ENCODE measurements at regions not wholly inside any gene's neighbourhood (a gene's known extent, or its start where the extent isn't known, plus 50 kb on each side); places are given as distances from the start of the nearest gene placed in this dataset.
"Not testable (repeated sequence)": the region's sequence is repeated elsewhere in the genome, so short reads cannot be mapped to it uniquely, and the experiment has no call there.

GRCh38 chr1:238606457-238606856 lies 715.7 kb upstream of the ZP4 start:
- Histone ChIP-seq H3K4me3 (ENCODE audit: low read depth in 1 of 2, low read length in 2 of 2) (no peak overlapping the region), H3K9ac (ENCODE audit: low read depth in 1 of 2, low read length in 2 of 2) (no peak overlapping the region), H3K4me1 (ENCODE audit: control insufficient read depth in 1 of 2, insufficient read depth in 2 of 2, low read length in 2 of 2) (no peaks in the 10 kb centered on the region), H3K27me3 (ENCODE audit: control insufficient read depth in 1 of 2, insufficient read depth in 2 of 2, low read length in 2 of 2) (no peaks in the 10 kb centered on the region), H3K9me3 (ENCODE audit: control insufficient read depth in 1 of 2, low read length in 2 of 2) (no peaks in the 10 kb centered on the region), H3K36me3 (ENCODE audit: control insufficient read depth in 1 of 2, insufficient read depth in 2 of 2, low read length in 2 of 2) (no peaks in the 10 kb centered on the region), H3K27ac (ENCODE audit: low read depth, low read length) (no peak overlapping the region)

GRCh38 chr1:238604357-238604756 lies 713.6 kb upstream of the ZP4 start:
- H3K27me3 ChIP-seq (ENCODE audit: control insufficient read depth in 1 of 2, insufficient read depth in 2 of 2, low read length in 2 of 2) = no peaks in the 10 kb centered on the region
- H3K9me3 ChIP-seq (ENCODE audit: control insufficient read depth in 1 of 2, low read length in 2 of 2) = no peaks in the 10 kb centered on the region
- no peak overlapping the region for H3K9ac ChIP-seq (ENCODE audit: low read depth in 1 of 2, low read length in 2 of 2)
- H3K4me3 ChIP-seq (ENCODE audit: low read depth in 1 of 2, low read length in 2 of 2) = no peak overlapping the region
- no peaks in the 10 kb centered on the region for H3K36me3 ChIP-seq (ENCODE audit: control insufficient read depth in 1 of 2, insufficient read depth in 2 of 2, low read length in 2 of 2)
- H3K27ac ChIP-seq (ENCODE audit: low read depth, low read length) = no peak overlapping the region
- H3K4me1 ChIP-seq (ENCODE audit: control insufficient read depth in 1 of 2, insufficient read depth in 2 of 2, low read length in 2 of 2) = no peaks in the 10 kb centered on the region

DNA sequence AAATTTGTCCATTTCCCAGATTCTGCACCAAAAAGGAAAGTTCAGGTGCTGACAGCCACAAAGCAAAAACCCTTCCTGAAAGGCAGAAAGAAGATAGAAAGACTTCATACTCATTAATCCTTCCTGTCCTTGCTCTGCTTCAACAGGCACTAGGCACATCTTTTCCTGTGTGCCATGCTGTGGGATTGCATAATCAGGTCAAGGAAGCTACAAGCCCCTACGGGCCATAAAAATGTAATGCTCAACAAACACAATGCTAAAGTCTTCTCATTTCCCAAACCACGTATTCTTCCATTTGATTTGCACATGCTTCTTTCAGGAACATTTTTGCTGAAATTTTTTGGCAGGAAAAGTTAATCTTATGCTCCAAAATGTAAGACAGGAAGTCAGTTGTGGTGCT lies 710.9 kb upstream of the ZP4 start:
- not testable (repeated sequence) for H3K36me3 ChIP-seq (ENCODE audit: control insufficient read depth in 1 of 2, insufficient read depth in 2 of 2, low read length in 2 of 2); H3K9me3 ChIP-seq (ENCODE audit: control insufficient read depth in 1 of 2, low read length in 2 of 2); H3K4me1 ChIP-seq (ENCODE audit: control insufficient read depth in 1 of 2, insufficient read depth in 2 of 2, low read length in 2 of 2); H3K9ac ChIP-seq (ENCODE audit: low read depth in 1 of 2, low read length in 2 of 2); H3K27ac ChIP-seq (ENCODE audit: low read depth, low read length); H3K4me3 ChIP-seq (ENCODE audit: low read depth in 1 of 2, low read length in 2 of 2); H3K27me3 ChIP-seq (ENCODE audit: control insufficient read depth in 1 of 2, insufficient read depth in 2 of 2, low read length in 2 of 2)

DNA sequence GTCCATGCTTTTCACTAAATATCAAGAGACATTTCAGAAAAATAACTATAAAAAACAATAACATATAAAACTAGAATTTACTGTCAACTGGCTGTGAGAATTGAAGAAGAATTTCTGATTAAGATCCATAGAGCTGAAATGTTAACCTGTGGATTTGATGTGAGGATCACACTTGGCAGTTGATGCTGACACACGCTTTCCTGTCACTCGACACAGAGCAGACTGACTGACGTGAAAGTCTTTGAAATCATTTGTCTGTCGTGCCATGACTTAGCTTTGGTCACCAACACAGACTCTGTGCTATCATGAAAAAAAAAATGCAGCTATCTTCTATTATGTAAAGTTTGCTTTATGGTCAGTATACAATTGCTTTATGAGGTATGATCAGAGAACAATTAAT lies 706.0 kb upstream of the ZP4 start:
- Histone ChIP-seq H3K4me3 (ENCODE audit: low read depth in 1 of 2, low read length in 2 of 2) (no peak overlapping the region), H3K27ac (ENCODE audit: low read depth, low read length) (no peak overlapping the region), H3K27me3 (ENCODE audit: control insufficient read depth in 1 of 2, insufficient read depth in 2 of 2, low read length in 2 of 2) (no peaks in the 10 kb centered on the region), H3K9me3 (ENCODE audit: control insufficient read depth in 1 of 2, low read length in 2 of 2) (no peaks in the 10 kb centered on the region), H3K9ac (ENCODE audit: low read depth in 1 of 2, low read length in 2 of 2) (no peak overlapping the region), H3K36me3 (ENCODE audit: control insufficient read depth in 1 of 2, insufficient read depth in 2 of 2, low read length in 2 of 2) (no peaks in the 10 kb centered on the region), H3K4me1 (ENCODE audit: control insufficient read depth in 1 of 2, insufficient read depth in 2 of 2, low read length in 2 of 2) (no peaks in the 10 kb centered on the region)

DNA sequence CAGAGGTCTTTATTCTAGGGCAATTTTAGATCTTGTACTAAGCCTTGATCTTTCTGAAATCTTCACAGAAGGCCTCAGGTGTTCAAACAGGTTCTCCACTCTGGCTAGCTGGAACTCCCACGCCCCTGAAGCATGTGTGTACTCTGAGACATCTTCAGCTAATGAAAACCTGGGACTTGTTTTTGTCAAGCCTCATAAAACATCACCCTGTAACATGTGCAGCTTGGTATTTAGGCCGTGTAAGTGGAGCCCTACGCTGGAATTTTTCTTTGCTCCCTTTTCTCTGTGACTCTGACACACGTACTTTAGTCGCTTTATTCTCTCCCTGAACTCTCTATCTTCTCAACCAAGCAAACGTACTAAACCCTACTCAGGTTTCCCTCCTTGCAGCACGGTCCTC lies 701.9 kb upstream of the ZP4 start:
- no peak overlapping the region for H3K27ac ChIP-seq (ENCODE audit: low read depth, low read length)
- no peaks in the 10 kb centered on the region for H3K36me3 ChIP-seq (ENCODE audit: control insufficient read depth in 1 of 2, insufficient read depth in 2 of 2, low read length in 2 of 2)
- H3K9ac ChIP-seq (ENCODE audit: low read depth in 1 of 2, low read length in 2 of 2) = no peak overlapping the region
- H3K27me3 ChIP-seq (ENCODE audit: control insufficient read depth in 1 of 2, insufficient read depth in 2 of 2, low read length in 2 of 2) = no peaks in the 10 kb centered on the region
- H3K4me3 ChIP-seq (ENCODE audit: low read depth in 1 of 2, low read length in 2 of 2) = no peak overlapping the region
- H3K4me1 ChIP-seq (ENCODE audit: control insufficient read depth in 1 of 2, insufficient read depth in 2 of 2, low read length in 2 of 2) = no peaks in the 10 kb centered on the region
- no peaks in the 10 kb centered on the region for H3K9me3 ChIP-seq (ENCODE audit: control insufficient read depth in 1 of 2, low read length in 2 of 2)

DNA sequence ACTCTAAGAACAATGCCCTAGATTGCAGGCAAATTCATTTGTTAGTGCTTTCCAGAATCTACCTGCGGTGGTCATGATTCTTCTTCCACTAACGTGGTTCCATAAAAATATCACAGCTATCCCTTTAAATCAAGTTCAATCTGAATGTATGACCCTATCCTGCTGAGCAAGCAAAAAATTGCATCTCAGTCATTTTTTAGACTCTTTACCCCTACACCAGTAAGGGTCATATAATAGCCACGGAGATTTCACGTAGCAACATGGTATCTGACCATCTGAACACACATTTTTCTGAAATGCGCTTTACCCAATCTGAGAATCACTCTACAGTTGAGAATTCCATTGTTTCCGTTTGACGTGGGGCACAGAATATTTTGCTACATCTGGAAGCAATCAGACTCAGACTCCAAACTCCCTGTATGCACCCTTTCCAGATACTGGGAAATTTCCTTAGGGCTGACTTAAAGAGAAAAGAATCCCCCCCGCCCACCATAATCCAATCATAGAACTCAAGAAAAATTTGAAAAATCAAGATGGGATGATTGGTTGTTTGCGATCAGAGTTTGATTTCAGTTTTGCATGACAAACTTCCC lies 699.2 kb upstream of the ZP4 start:
- no peaks in the 10 kb centered on the region for H3K9me3 ChIP-seq (ENCODE audit: control insufficient read depth in 1 of 2, low read length in 2 of 2)
- H3K27me3 ChIP-seq (ENCODE audit: control insufficient read depth in 1 of 2, insufficient read depth in 2 of 2, low read length in 2 of 2) = no peaks in the 10 kb centered on the region
- no peaks in the 10 kb centered on the region for H3K4me1 ChIP-seq (ENCODE audit: control insufficient read depth in 1 of 2, insufficient read depth in 2 of 2, low read length in 2 of 2)
- H3K4me3 ChIP-seq (ENCODE audit: low read depth in 1 of 2, low read length in 2 of 2) = no peak overlapping the region
- H3K9ac ChIP-seq (ENCODE audit: low read depth in 1 of 2, low read length in 2 of 2) = no peak overlapping the region
- H3K27ac ChIP-seq (ENCODE audit: low read depth, low read length) = no peak overlapping the region
- H3K36me3 ChIP-seq (ENCODE audit: control insufficient read depth in 1 of 2, insufficient read depth in 2 of 2, low read length in 2 of 2) = no peaks in the 10 kb centered on the region

GRCh38 chr1:238582816-238583215 lies 692.1 kb upstream of the ZP4 start:
- Histone ChIP-seq H3K27me3 (ENCODE audit: control insufficient read depth in 1 of 2, insufficient read depth in 2 of 2, low read length in 2 of 2) (no peaks in the 10 kb centered on the region), H3K4me3 (ENCODE audit: low read depth in 1 of 2, low read length in 2 of 2) (no peak overlapping the region)

GRCh38 chr1:238581332-238581731 lies 690.6 kb upstream of the ZP4 start:
- Histone ChIP-seq H3K4me3 (ENCODE audit: low read depth in 1 of 2, low read length in 2 of 2) (no peak overlapping the region), H3K4me1 (ENCODE audit: control insufficient read depth in 1 of 2, insufficient read depth in 2 of 2, low read length in 2 of 2) (no peaks in the 10 kb centered on the region), H3K36me3 (ENCODE audit: control insufficient read depth in 1 of 2, insufficient read depth in 2 of 2, low read length in 2 of 2) (no peaks in the 10 kb centered on the region), H3K9me3 (ENCODE audit: control insufficient read depth in 1 of 2, low read length in 2 of 2) (no peaks in the 10 kb centered on the region), H3K27ac (ENCODE audit: low read depth, low read length) (no peak overlapping the region), H3K9ac (ENCODE audit: low read depth in 1 of 2, low read length in 2 of 2) (no peak overlapping the region), H3K27me3 (ENCODE audit: control insufficient read depth in 1 of 2, insufficient read depth in 2 of 2, low read length in 2 of 2) (no peaks in the 10 kb centered on the region)

More at GRCh38 chr1:238582816-238583215, 692.1 kb upstream of the ZP4 start:
- Histone ChIP-seq H3K4me1 (ENCODE audit: control insufficient read depth in 1 of 2, insufficient read depth in 2 of 2, low read length in 2 of 2) (no peaks in the 10 kb centered on the region), H3K36me3 (ENCODE audit: control insufficient read depth in 1 of 2, insufficient read depth in 2 of 2, low read length in 2 of 2) (no peaks in the 10 kb centered on the region), H3K27ac (ENCODE audit: low read depth, low read length) (no peak overlapping the region), H3K9ac (ENCODE audit: low read depth in 1 of 2, low read length in 2 of 2) (no peak overlapping the region), H3K9me3 (ENCODE audit: control insufficient read depth in 1 of 2, low read length in 2 of 2) (no peaks in the 10 kb centered on the region)

- H3K27me3 ChIP-seq (ENCODE audit: control insufficient read depth in 1 of 2, insufficient read depth in 2 of 2, low read length in 2 of 2) = no peaks in the 10 kb centered on the region
- H3K36me3 ChIP-seq (ENCODE audit: control insufficient read depth in 1 of 2, insufficient read depth in 2 of 2, low read length in 2 of 2) = no peaks in the 10 kb centered on the region
- H3K27ac ChIP-seq (ENCODE audit: low read depth, low read length) = no peak overlapping the region
- H3K4me3 ChIP-seq (ENCODE audit: low read depth in 1 of 2, low read length in 2 of 2) = no peak overlapping the region
- H3K9me3 ChIP-seq (ENCODE audit: control insufficient read depth in 1 of 2, low read length in 2 of 2) = no peaks in the 10 kb centered on the region
- H3K9ac ChIP-seq (ENCODE audit: low read depth in 1 of 2, low read length in 2 of 2) = no peak overlapping the region
- no peaks in the 10 kb centered on the region for H3K4me1 ChIP-seq (ENCODE audit: control insufficient read depth in 1 of 2, insufficient read depth in 2 of 2, low read length in 2 of 2)
These were observed 678.0 kb upstream of the ZP4 start for GRCh38 chr1:238568735-238569134.

GRCh38 chr1:238562341-238562740 lies 671.6 kb upstream of the ZP4 start:
- Histone ChIP-seq H3K9me3 (ENCODE audit: control insufficient read depth in 1 of 2, low read length in 2 of 2) (no peaks in the 10 kb centered on the region), H3K9ac (ENCODE audit: low read depth in 1 of 2, low read length in 2 of 2) (no peak overlapping the region)

GRCh38 chr1:238558746-238559145 lies 668.0 kb upstream of the ZP4 start:
- no peak overlapping the region for H3K4me3 ChIP-seq (ENCODE audit: low read depth in 1 of 2, low read length in 2 of 2)
- H3K27me3 ChIP-seq (ENCODE audit: control insufficient read depth in 1 of 2, insufficient read depth in 2 of 2, low read length in 2 of 2) = no peaks in the 10 kb centered on the region
- H3K9me3 ChIP-seq (ENCODE audit: control insufficient read depth in 1 of 2, low read length in 2 of 2) = no peaks in the 10 kb centered on the region
- H3K4me1 ChIP-seq (ENCODE audit: control insufficient read depth in 1 of 2, insufficient read depth in 2 of 2, low read length in 2 of 2) = no peaks in the 10 kb centered on the region
- H3K36me3 ChIP-seq (ENCODE audit: control insufficient read depth in 1 of 2, insufficient read depth in 2 of 2, low read length in 2 of 2) = no peaks in the 10 kb centered on the region
- no peak overlapping the region for H3K27ac ChIP-seq (ENCODE audit: low read depth, low read length)
- no peak overlapping the region for H3K9ac ChIP-seq (ENCODE audit: low read depth in 1 of 2, low read length in 2 of 2)

More at GRCh38 chr1:238562341-238562740, 671.6 kb upstream of the ZP4 start:
- Histone ChIP-seq H3K36me3 (ENCODE audit: control insufficient read depth in 1 of 2, insufficient read depth in 2 of 2, low read length in 2 of 2) (no peaks in the 10 kb centered on the region), H3K4me1 (ENCODE audit: control insufficient read depth in 1 of 2, insufficient read depth in 2 of 2, low read length in 2 of 2) (no peaks in the 10 kb centered on the region), H3K27me3 (ENCODE audit: control insufficient read depth in 1 of 2, insufficient read depth in 2 of 2, low read length in 2 of 2) (no peaks in the 10 kb centered on the region), H3K4me3 (ENCODE audit: low read depth in 1 of 2, low read length in 2 of 2) (no peak overlapping the region), H3K27ac (ENCODE audit: low read depth, low read length) (no peak overlapping the region)
